K562 (cell line): ENCODE measurements at regions not wholly inside any gene's neighbourhood (a gene's known extent, or its start where the extent isn't known, plus 50 kb on each side); places are given as distances from the start of the nearest gene placed in this dataset.

ENCODE experiments used
- ATAC-seq: fragments of 200-7000 bp; cut with Tn5 transposase; 3 replicates; pipeline ENCODE4 v1.9.1; 2020; ENCODE audit warnings: moderate library complexity
- BruUV-seq: library from RNA; stranded (reverse); fragments of 400-500 nt; replicated peaks from 2 replicates; lab custom pipeline; 2021; lab: Mats Ljungman, UMichigan
- CTCF ChIA-PET: fragments of 300-600 bp; formaldehyde crosslinking; extraction: SDS; loops from one replicate; lab custom pipeline; 2021; ENCODE audit warnings: low intra/inter-chr PET ratio; lab: Yijun Ruan, JAX
- POLR2A ChIA-PET: fragments of 300-600, 350-650 bp; sonication (Branson Sonifier 250); formaldehyde crosslinking; extraction: SDS; loops from one replicate; lab custom pipeline; 2021; ENCODE audit warnings: antibody characterized with exemption, inconsistent platforms; lab: Yijun Ruan, JAX
- DNase-seq, 4 experiments: peaks; one replicate each; pipeline versions ENCODE4 v3.0.0 to v3.0.0-alpha.2; 2011 to 2018; ENCODE audit warnings: low spot score in 3 of 4, mixed read lengths in 3 of 4; ENCODE audit errors: extremely low read depth in 1 of 4
- FAIRE-seq: peaks from 2 replicates; lab custom pipeline; 2011; peaks lifted over from hg19 to GRCh38; lab: Jason Lieb, UNC
- H2AFZ ChIP-seq: 2 replicates; pipeline ENCODE4 v1.6.0; 2011; ENCODE audit warnings: low read depth, low read length, control low read depth, inconsistent platforms
- H3K27ac ChIP-seq: fragments of 200-600 bp; 3 replicates; pipeline ENCODE4 v1.8.0; 2011; ENCODE audit warnings: low read depth, mild to moderate bottlenecking, control low read depth, inconsistent platforms, low read length, moderate library complexity, mixed read lengths; ENCODE audit errors: extremely low read depth
- H3K27me3 ChIP-seq, 2 experiments: fragments of 300-600 bp in 1 of 2; 2 replicates in 1 of 2; 3 replicates in 1 of 2; pipeline versions ENCODE4 v1.6.0 to v1.8.0; 2011; ENCODE audit warnings: inconsistent platforms in 2 of 2, low read length in 2 of 2, mild to moderate bottlenecking in 1 of 2, mixed read lengths in 1 of 2, moderate library complexity in 1 of 2; ENCODE audit not compliant: control insufficient read depth in 2 of 2, insufficient read depth in 2 of 2
- H3K36me3 ChIP-seq: fragments of 300-600 bp; 3 replicates; pipeline ENCODE4 v1.8.0; 2011; ENCODE audit warnings: mild to moderate bottlenecking, low read length, inconsistent platforms; ENCODE audit not compliant: control insufficient read depth, insufficient read depth
- H3K4me1 ChIP-seq, 2 experiments: fragments of 200-600 bp in 1 of 2; replicated peaks in 1 of 2; 2 replicates in 1 of 2; 3 replicates in 1 of 2; pipeline versions ENCODE4 v1.5.1 to v1.8.0; 2011; ENCODE audit warnings: inconsistent platforms in 2 of 2, low read length in 2 of 2, mild to moderate bottlenecking in 1 of 2, mixed read lengths in 1 of 2, moderate library complexity in 1 of 2; ENCODE audit not compliant: control insufficient read depth in 2 of 2, insufficient read depth in 2 of 2
- H3K4me2 ChIP-seq: 2 replicates; pipeline ENCODE4 v1.6.1; 2011; ENCODE audit warnings: low read length, control low read depth, inconsistent platforms, mixed read lengths; ENCODE audit not compliant: insufficient read depth
- H3K4me3 ChIP-seq: fragments of 200-600 bp; sonication (generic), shearing (Covaris generic); 2 replicates; pipeline ENCODE4 v1.5.1; 2016; ENCODE audit warnings: control low read depth, inconsistent platforms
- H3K79me2 ChIP-seq: fragments of 200-600 bp; 3 replicates; pipeline ENCODE4 v1.8.0; 2011; ENCODE audit warnings: low read length, inconsistent platforms; ENCODE audit not compliant: control insufficient read depth, insufficient read depth
- H3K9ac ChIP-seq, 2 experiments: 2 replicates each; pipeline versions ENCODE4 v1.6.0 to v1.6.1; 2011; ENCODE audit warnings: low read depth in 2 of 2, low read length in 2 of 2, control low read depth in 1 of 2, inconsistent platforms in 1 of 2, mild to moderate bottlenecking in 1 of 2, mixed read lengths in 1 of 2; ENCODE audit not compliant: insufficient read depth in 1 of 2
- H3K9me1 ChIP-seq: one replicate; pipeline ENCODE4 v1.6.0; 2011; ENCODE audit warnings: inconsistent platforms, mild to moderate bottlenecking, low read length, moderate library complexity; ENCODE audit not compliant: control insufficient read depth, insufficient read depth
- H3K9me3 ChIP-seq: replicated peaks from 2 replicates; pipeline ENCODE4 v1.5.1; 2011; ENCODE audit warnings: low read depth, low read length, inconsistent platforms; ENCODE audit not compliant: control insufficient read depth, insufficient read depth
- H4K20me1 ChIP-seq: replicated peaks from 2 replicates; pipeline ENCODE4 v1.6.1; 2011; ENCODE audit warnings: low read length, inconsistent platforms, mixed read lengths; ENCODE audit not compliant: control insufficient read depth, insufficient read depth
- CTCF ChIP-seq, 3 experiments: IDR thresholded peaks in 2 of 3; conservative IDR thresholded peaks in 1 of 3; 2 replicates each; pipeline ENCODE4 v1.5.1; 2011 to 2012; ENCODE audit warnings: low read length in 3 of 3, mild to moderate bottlenecking in 3 of 3, control low read depth in 2 of 3, improper control_type of control experiment in 1 of 3, inconsistent platforms in 1 of 3, low read depth in 1 of 3, mixed read lengths in 1 of 3, moderate library complexity in 1 of 3; ENCODE audit not compliant: insufficient read depth in 2 of 3
- DMBX1 ChIP-seq: fragments of 250-450 bp; sonication (Bioruptor Pico); IDR thresholded peaks from 2 replicates; pipeline ENCODE4 v1.8.0; 2022; ENCODE audit warnings: inconsistent platforms, mild to moderate bottlenecking, moderate library complexity, borderline replicate concordance
- ELF2 ChIP-seq: fragments of 250-450 bp; sonication (Bioruptor Pico); IDR thresholded peaks from 2 replicates; pipeline ENCODE4 v1.5.0; 2021; ENCODE audit warnings: mild to moderate bottlenecking
- GTF3C2 ChIP-seq: IDR thresholded peaks from 3 replicates; pipeline ENCODE4 v1.6.1; 2011; ENCODE audit warnings: borderline replicate concordance, mild to moderate bottlenecking, moderate library complexity; ENCODE audit not compliant: insufficient read length; ENCODE audit errors: extremely low read depth
- MAZ ChIP-seq, 2 experiments: fragments of 450-650 bp in 1 of 2; sonication (generic) in 1 of 2; formaldehyde crosslinking; IDR thresholded peaks in 1 of 2; conservative IDR thresholded peaks in 1 of 2; 2 replicates each; pipeline versions ENCODE4 v1.4.0 to v1.5.0; 2020; ENCODE audit warnings: mild to moderate bottlenecking in 1 of 2, missing genetic modification reagents in 1 of 2
- NCOA1 ChIP-seq: fragments of 450-650 bp; IDR thresholded peaks from 2 replicates; pipeline ENCODE4 v1.6.1; 2016; ENCODE audit warnings: low read depth
- NONO ChIP-seq, 2 experiments: fragments of 200-400 bp in 1 of 2; fragments of 450-650 bp in 1 of 2; formaldehyde crosslinking in 1 of 2; IDR thresholded peaks; 2 replicates each; pipeline ENCODE4 v1.6.1; 2017; ENCODE audit warnings: low read depth in 2 of 2, mild to moderate bottlenecking in 2 of 2, moderate library complexity in 2 of 2, low read length in 1 of 2
- TEAD4 ChIP-seq, 2 experiments: sonication (generic) in 1 of 2; formaldehyde crosslinking in 1 of 2; IDR thresholded peaks; 2 replicates each; pipeline versions ENCODE4 v1.6.1 to v1.8.0; 2012 to 2022; ENCODE audit warnings: borderline replicate concordance in 1 of 2, inconsistent platforms in 1 of 2, low read length in 1 of 2, mild to moderate bottlenecking in 1 of 2, missing genetic modification reagents in 1 of 2
- ZNF277 ChIP-seq: fragments of 250-450 bp; sonication (Bioruptor Pico); IDR thresholded peaks from 2 replicates; pipeline ENCODE4 v1.8.0; 2022; ENCODE audit warnings: inconsistent platforms, mild to moderate bottlenecking, moderate library complexity, borderline replicate concordance
- ZNF592 ChIP-seq: fragments of 450-650 bp; IDR thresholded peaks from 2 replicates; pipeline ENCODE4 v1.6.1; 2017; ENCODE audit warnings: antibody characterized with exemption, mild to moderate bottlenecking
- ZZZ3 ChIP-seq: fragments of 450-650 bp; IDR thresholded peaks from 2 replicates; pipeline ENCODE4 v1.6.1; 2016; ENCODE audit warnings: antibody characterized with exemption, mild to moderate bottlenecking, moderate library complexity
- WGBS: fragments of 100-300 bp; shearing (Covaris generic); methylation state at CpG from one replicate; pipeline ENCODE4 v1.1.6; 2016; ENCODE audit warnings: low coverage, mixed read lengths; ENCODE audit not compliant: insufficient coverage; ENCODE audit errors: missing lambda C conversion rate; 5-methylcytosine and 5-hydroxymethylcytosine counted together
- in situ Hi-C: fragments of 300-500 bp; cut with MboI; formaldehyde crosslinking; loops from 4 replicates; pipeline ENCODE4 v1.15.0; 2018; ENCODE audit warnings: inconsistent platforms, mixed read lengths
- intact Hi-C: fragments of 100-400 bp; cut with micrococcal nuclease; formaldehyde crosslinking; loops from 2 replicates; pipeline ENCODE4 v1.14.2; 2022

GRCh38 chr4:122203407-122203806, 51.3 kb downstream of the BLTP1 start:
- POLR2A ChIA-PET, result no interaction called here
- WGBS, result 68% methylated on average over 1 of the region's 1 CpG
- Histone ChIP-seq H3K27me3 (no peaks in the 10 kb centered on the region), H4K20me1 (no peaks in the 10 kb centered on the region), H3K27ac (no peak overlapping the region), H3K79me2 (no peaks in the 10 kb centered on the region), H3K4me3 (no peak overlapping the region), H3K9me1 (no peaks in the 10 kb centered on the region), H3K4me2 (no peak overlapping the region), H2AFZ (no peak overlapping the region), H3K36me3 (peaks cover 9% of the 10 kb centered on the region; the same call in 1 of the 3 replicates), H3K9me3 (no peaks in the 10 kb centered on the region), H3K9ac (no peak overlapping the region), H3K4me1 (no peaks in the 10 kb centered on the region)
- ATAC-seq, result no peak
- no TSS peak for BruUV-seq
- intact Hi-C loops, result no loop called here
- CTCF ChIA-PET, result no interaction called here
- FAIRE-seq, result no peak
- in situ Hi-C loops, result no loop called here
- no peak for DNase-seq
- TF ChIP-seq CTCF (IDR thresholded peaks at IDR 0.05 in 2 of 3, conservative IDR thresholded peaks at IDR 0.05 in 1 of 3; ENCODE audit: insufficient read depth in 2 of 3, low read depth in 1 of 3, low read length in 3 of 3) (no peak), NONO (IDR thresholded peaks at IDR 0.05; ENCODE audit: low read depth in 2 of 2, low read length in 1 of 2) (no peak), MAZ (CRISPR knock-in tag; conservative IDR thresholded peaks at IDR 0.05 in 1 of 2, IDR thresholded peaks at IDR 0.05 in 1 of 2) (no peak), ZZZ3 (no peak), TEAD4 (IDR thresholded peaks at IDR 0.05; ENCODE audit: low read length) (no peak), TEAD4 (CRISPR knock-in tag; IDR thresholded peaks at IDR 0.05; ENCODE audit: borderline replicate concordance) (no peak), DMBX1 (CRISPR knock-in tag) (no peak), ZNF277 (CRISPR knock-in tag) (no peak), ZNF592 (no peak), ELF2 (CRISPR knock-in tag) (no peak), GTF3C2 (no peak), NCOA1 (no peak)
